Neuronal stem cell (in vitro differentiated cells): ENCODE measurements at regions not wholly inside any gene's neighbourhood (a gene's known extent, or its start where the extent isn't known, plus 50 kb on each side); places are given as distances from the start of the nearest gene placed in this dataset.
A peak's percentile ranks its signal among the peaks of the same experiment; 100 is the strongest.

Experiments
- DNase-seq: peaks from one replicate; pipeline ENCODE4 v3.0.0-alpha.2; 2013; ENCODE audit warnings: low spot score
- H2AFZ ChIP-seq: one replicate; pipeline ENCODE4 v1.6.1; 2013; ENCODE audit warnings: mild to moderate bottlenecking, low read length, inconsistent platforms
- H2AK5ac ChIP-seq: 2 replicates; pipeline ENCODE4 v1.6.1; 2013; ENCODE audit warnings: low read depth, mild to moderate bottlenecking, inconsistent platforms, low read length, moderate library complexity, mixed read lengths
- H2BK120ac ChIP-seq: 2 replicates; pipeline ENCODE4 v1.6.1; 2013; ENCODE audit warnings: low read depth, mild to moderate bottlenecking, inconsistent platforms, low read length, moderate library complexity, mixed read lengths
- H2BK12ac ChIP-seq: one replicate; pipeline ENCODE4 v1.6.1; 2013; ENCODE audit warnings: low read length, inconsistent platforms
- H2BK15ac ChIP-seq: 2 replicates; pipeline ENCODE4 v1.6.1; 2013; ENCODE audit warnings: mild to moderate bottlenecking, low read length, inconsistent platforms, mixed read lengths
- H2BK5ac ChIP-seq: one replicate; pipeline ENCODE4 v1.6.1; 2013; ENCODE audit warnings: inconsistent platforms, mild to moderate bottlenecking, low read length, moderate library complexity
- H3K14ac ChIP-seq: one replicate; pipeline ENCODE4 v1.6.1; 2013; ENCODE audit warnings: low read length, inconsistent platforms
- H3K18ac ChIP-seq: 2 replicates; pipeline ENCODE4 v1.6.1; 2013; ENCODE audit warnings: low read length, inconsistent platforms
- H3K23ac ChIP-seq: 2 replicates; pipeline ENCODE4 v1.6.1; 2013; ENCODE audit warnings: low read depth, mild to moderate bottlenecking, mixed read lengths, low read length, inconsistent platforms; ENCODE audit not compliant: poor library complexity
- H3K27ac ChIP-seq: replicated peaks from 3 replicates; pipeline ENCODE4 v1.5.1; 2013; ENCODE audit warnings: low read length, inconsistent platforms
- H3K27me3 ChIP-seq, 3 experiments: 2 replicates each; pipeline ENCODE4 v1.6.1; 2013; ENCODE audit warnings: low read length in 3 of 3, mild to moderate bottlenecking in 2 of 3, inconsistent platforms in 1 of 3, low read depth in 1 of 3, mixed read lengths in 1 of 3, moderate library complexity in 1 of 3; ENCODE audit not compliant: control insufficient read depth in 3 of 3, insufficient read depth in 3 of 3
- H3K36me3 ChIP-seq, 2 donors: replicated peaks in 1 of 2; 2 replicates each; pipeline ENCODE4 v1.6.1; 2013; ENCODE audit warnings: low read length in 2 of 2; ENCODE audit not compliant: control insufficient read depth in 2 of 2, insufficient read depth in 2 of 2
- H3K4ac ChIP-seq: 2 replicates; pipeline ENCODE4 v1.6.1; 2013; ENCODE audit warnings: inconsistent platforms, mild to moderate bottlenecking, low read length, moderate library complexity
- H3K4me1 ChIP-seq, 2 donors: 1 replicate in 1 of 2; 2 replicates in 1 of 2; pipeline ENCODE4 v1.6.1; 2013; ENCODE audit warnings: low read length in 2 of 2, low read depth in 1 of 2; ENCODE audit not compliant: control insufficient read depth in 2 of 2, insufficient read depth in 1 of 2
- H3K4me2 ChIP-seq: one replicate; pipeline ENCODE4 v1.6.1; 2013; ENCODE audit warnings: mild to moderate bottlenecking, low read length, inconsistent platforms; ENCODE audit not compliant: insufficient read depth, poor library complexity, severe bottlenecking
- H3K4me3 ChIP-seq, 2 donors: 2 replicates each; pipeline ENCODE4 v1.5.1; 2013; ENCODE audit warnings: low read length in 2 of 2, mild to moderate bottlenecking in 2 of 2, inconsistent platforms in 1 of 2, moderate library complexity in 1 of 2
- H3K79me1 ChIP-seq: one replicate; pipeline ENCODE4 v1.6.1; 2013; ENCODE audit warnings: low read depth, mild to moderate bottlenecking, inconsistent platforms, low read length, moderate library complexity
- H3K9ac ChIP-seq: one replicate; pipeline ENCODE4 v1.6.1; 2013; ENCODE audit warnings: mild to moderate bottlenecking, low read depth, low read length, inconsistent platforms; ENCODE audit not compliant: poor library complexity
- H3K9me3 ChIP-seq, 2 donors: replicated peaks in 1 of 2; 2 replicates each; pipeline versions ENCODE3 to v1.6.1; 2013; ENCODE audit warnings: low read length in 2 of 2, mild to moderate bottlenecking in 2 of 2, inconsistent platforms in 1 of 2, low read depth in 1 of 2, mixed read lengths in 1 of 2, moderate library complexity in 1 of 2; ENCODE audit not compliant: control insufficient read depth in 2 of 2, insufficient read depth in 1 of 2
- H4K8ac ChIP-seq: one replicate; pipeline ENCODE4 v1.6.1; 2013; ENCODE audit warnings: low read depth, mild to moderate bottlenecking, inconsistent platforms, low read length, moderate library complexity
- H4K91ac ChIP-seq: one replicate; pipeline ENCODE4 v1.6.1; 2013; ENCODE audit warnings: low read length, low read depth, mild to moderate bottlenecking, inconsistent platforms; ENCODE audit not compliant: poor library complexity
- WGBS, 2 donors: extraction: QIAGEN DNeasy Blood & Tissue Kit; methylation state at CpG; one replicate each; pipeline ENCODE4 v1.1.7; 2013; ENCODE audit warnings: missing lambda C conversion rate in 2 of 2, mixed read lengths in 1 of 2; ENCODE audit not compliant: insufficient read length in 2 of 2, insufficient replicate concordance in 1 of 2; ENCODE audit errors: extremely low coverage in 2 of 2; 5-methylcytosine and 5-hydroxymethylcytosine counted together

DNA sequence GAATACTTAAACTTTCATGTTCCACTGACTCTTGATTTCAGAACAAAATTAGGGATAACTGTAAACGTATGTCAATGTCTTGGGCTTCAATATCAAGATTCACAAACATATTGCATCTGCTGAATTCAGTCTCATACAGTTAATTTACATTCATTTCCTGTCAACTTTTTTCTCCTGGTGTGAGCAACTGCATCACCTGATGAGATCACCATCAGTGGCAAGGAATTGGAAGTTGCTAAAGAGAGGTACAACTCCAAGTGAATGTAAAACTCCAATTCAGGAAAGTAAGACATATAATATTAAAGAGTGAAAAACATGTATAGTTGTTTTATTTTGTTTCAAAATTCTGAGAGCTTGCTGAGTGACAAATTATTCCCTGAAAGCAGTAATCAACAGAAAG, 1336.2 kb upstream of the C9orf72 start:
- H3K9me3 ChIP-seq: no peaks in the 10 kb centered on the region
- H2BK15ac ChIP-seq: no peak overlapping the region
- H4K91ac ChIP-seq: no peak overlapping the region
- no peak overlapping the region for H2AFZ ChIP-seq
- H2BK12ac ChIP-seq: no peak overlapping the region
- no peak overlapping the region for H2AK5ac ChIP-seq
- no peak overlapping the region for H2BK5ac ChIP-seq
- no CpG with 5 or more reads among the region's 1 CpG for WGBS, 2 donors
- no peak overlapping the region for H3K27ac ChIP-seq
- no peak overlapping the region for H3K4ac ChIP-seq
- no peak overlapping the region for H2BK120ac ChIP-seq
- no peak overlapping the region for H3K4me3 ChIP-seq
- no peak overlapping the region for H4K8ac ChIP-seq
- no peak overlapping the region for H3K18ac ChIP-seq
- H3K23ac ChIP-seq: no peak overlapping the region
- H3K14ac ChIP-seq: no peak overlapping the region
- no peaks in the 10 kb centered on the region for H3K36me3 ChIP-seq
- no peaks in the 10 kb centered on the region for H3K4me1 ChIP-seq
- H3K79me1 ChIP-seq: no peaks in the 10 kb centered on the region
- DNase-seq: no peak
- no peak overlapping the region for H3K9ac ChIP-seq
- no peak overlapping the region for H3K4me2 ChIP-seq
- no peaks in the 10 kb centered on the region for H3K27me3 ChIP-seq

DNA sequence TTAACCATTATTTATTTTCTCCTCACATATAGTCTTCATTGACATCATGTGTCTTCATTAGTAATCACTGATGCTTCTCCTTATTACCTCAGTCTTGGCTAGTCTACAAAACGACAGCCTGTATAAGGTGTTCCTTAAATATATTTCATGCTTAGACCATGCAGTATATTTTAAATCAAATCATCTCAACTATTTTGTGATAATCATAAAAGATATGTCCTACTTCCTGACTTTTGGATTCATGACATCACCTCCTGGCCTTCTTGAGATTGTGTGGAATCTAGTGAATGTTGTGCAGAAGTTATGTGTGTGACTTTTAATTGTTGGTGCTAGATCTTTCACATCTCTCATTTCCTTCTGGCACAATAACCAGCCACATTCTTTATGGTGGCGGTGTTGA, 1339.3 kb upstream of the C9orf72 start:
- Histone ChIP-seq H3K4me3 (no peak overlapping the region), H3K36me3 (no peaks in the 10 kb centered on the region), H3K18ac (no peak overlapping the region), H3K4me2 (no peak overlapping the region), H3K4me1 (no peaks in the 10 kb centered on the region), H2AK5ac (no peak overlapping the region), H2BK15ac (no peak overlapping the region), H3K4ac (no peak overlapping the region), H3K79me1 (no peaks in the 10 kb centered on the region), H2BK5ac (no peak overlapping the region), H4K91ac (no peak overlapping the region), H2BK120ac (no peak overlapping the region), H3K14ac (no peak overlapping the region), H3K27ac (no peak overlapping the region), H3K23ac (no peak overlapping the region), H3K9ac (no peak overlapping the region), H3K27me3 (no peaks in the 10 kb centered on the region), H2BK12ac (no peak overlapping the region), H3K9me3 (no peaks in the 10 kb centered on the region), H4K8ac (no peak overlapping the region), H2AFZ (no peak overlapping the region)
- WGBS, 2 donors: no CpG with 5 or more reads among the region's 2 CpGs
- DNase-seq: no peak

- H3K4me1 ChIP-seq: no peaks in the 10 kb centered on the region
- no peak for DNase-seq
- no peak overlapping the region for H2BK12ac ChIP-seq
- H3K79me1 ChIP-seq: no peaks in the 10 kb centered on the region
- no peaks in the 10 kb centered on the region for H3K27me3 ChIP-seq
- no peak overlapping the region for H2AFZ ChIP-seq
- H4K8ac ChIP-seq: no peak overlapping the region
- H2BK15ac ChIP-seq: no peak overlapping the region
- no peak overlapping the region for H4K91ac ChIP-seq
- H3K4me3 ChIP-seq: no peak overlapping the region
- no peak overlapping the region for H3K4me2 ChIP-seq
- no peak overlapping the region for H3K9ac ChIP-seq
- H3K23ac ChIP-seq: no peak overlapping the region
- no peaks in the 10 kb centered on the region for H3K9me3 ChIP-seq
- no peak overlapping the region for H3K4ac ChIP-seq
- H2BK120ac ChIP-seq: no peak overlapping the region
- H3K27ac ChIP-seq: no peak overlapping the region
- no peaks in the 10 kb centered on the region for H3K36me3 ChIP-seq
- no peak overlapping the region for H2AK5ac ChIP-seq
- H3K18ac ChIP-seq: no peak overlapping the region
- no CpG with 5 or more reads among the region's 2 CpGs for WGBS, 2 donors
- no peak overlapping the region for H3K14ac ChIP-seq
- no peak overlapping the region for H2BK5ac ChIP-seq
Observed at GRCh38 chr9:28915202-28915930, 1342.1 kb upstream of the C9orf72 start.

GRCh38 chr9:28916348-28916747, 1343.1 kb upstream of the C9orf72 start:
- no CpG with 5 or more reads among the region's 3 CpGs for WGBS, 2 donors
- H3K23ac ChIP-seq: no peak overlapping the region

More at GRCh38 chr9:28916348-28916747, 1343.1 kb upstream of the C9orf72 start:
- no peak overlapping the region for H2BK12ac ChIP-seq
- H2AK5ac ChIP-seq: no peak overlapping the region
- no peak overlapping the region for H2BK5ac ChIP-seq
- no peak overlapping the region for H3K18ac ChIP-seq
- H3K9me3 ChIP-seq: no peaks in the 10 kb centered on the region
- H3K4ac ChIP-seq: no peak overlapping the region
- H4K8ac ChIP-seq: no peak overlapping the region
- no peak overlapping the region for H4K91ac ChIP-seq
- H3K79me1 ChIP-seq: no peaks in the 10 kb centered on the region
- H3K27ac ChIP-seq: no peak overlapping the region
- H3K4me1 ChIP-seq: no peaks in the 10 kb centered on the region
- no peaks in the 10 kb centered on the region for H3K27me3 ChIP-seq
- H2BK120ac ChIP-seq: no peak overlapping the region
- H3K36me3 ChIP-seq: no peaks in the 10 kb centered on the region
- H3K4me3 ChIP-seq: no peak overlapping the region
- H3K9ac ChIP-seq: no peak overlapping the region
- DNase-seq: no peak
- H3K14ac ChIP-seq: no peak overlapping the region
- no peak overlapping the region for H2BK15ac ChIP-seq
- H2AFZ ChIP-seq: peak overlapping the region; percentile 22
- H3K4me2 ChIP-seq: no peak overlapping the region
